ENCODE measurements at regions not wholly inside any gene's neighbourhood (a gene's known extent, or its start where the extent isn't known, plus 50 kb on each side); places are given as distances from the start of the nearest gene placed in this dataset.

GRCh38 chr4:155600244-155600643 is 66.4 kb upstream of the GUCY1A1 start:
- Histone ChIP-seq H3K9me3 (ENCODE audit: insufficient read depth, low read length) (no peaks in the 10 kb centered on the region), H3K4me2 (ENCODE audit: low read length) (no peak overlapping the region), H3K36me3 (replicated peaks; ENCODE audit: low read depth, low read length) (no peaks in the 10 kb centered on the region), H3K4me3 (ENCODE audit: low read length) (no peak overlapping the region), H3K27me3 (ENCODE audit: low read depth, low read length) (no peaks in the 10 kb centered on the region), H2AFZ (ENCODE audit: low read depth, low read length) (no peak overlapping the region), H3K4me1 (ENCODE audit: low read length) (peaks cover 7% of the 10 kb centered on the region; the same call in 1 of the 2 replicates), H3K9ac (ENCODE audit: low read length) (no peak overlapping the region), H4K20me1 (ENCODE audit: insufficient read depth, low read length) (no peaks in the 10 kb centered on the region), H3K79me2 (ENCODE audit: low read length) (no peaks in the 10 kb centered on the region), H3K27ac (ENCODE audit: low read length) (no peak overlapping the region)
- no peak for TF ChIP-seq CTCF (IDR thresholded peaks at IDR 0.05; ENCODE audit: low read depth, low read length)
- no peak for TF ChIP-seq EZH2phosphoT487 (IDR thresholded peaks at IDR 0.05; ENCODE audit: low read depth)

GRCh38 chr4:155599596-155599995 is 67.1 kb upstream of the GUCY1A1 start:
- Histone ChIP-seq H3K9me3 (ENCODE audit: insufficient read depth, low read length) (no peaks in the 10 kb centered on the region), H2AFZ (ENCODE audit: low read depth, low read length) (no peak overlapping the region), H4K20me1 (ENCODE audit: insufficient read depth, low read length) (no peaks in the 10 kb centered on the region), H3K4me3 (ENCODE audit: low read length) (no peak overlapping the region), H3K27ac (ENCODE audit: low read length) (no peak overlapping the region), H3K4me2 (ENCODE audit: low read length) (no peak overlapping the region), H3K79me2 (ENCODE audit: low read length) (no peaks in the 10 kb centered on the region), H3K27me3 (ENCODE audit: low read depth, low read length) (no peaks in the 10 kb centered on the region), H3K4me1 (ENCODE audit: low read length) (peaks cover 7% of the 10 kb centered on the region; the same call in 1 of the 2 replicates), H3K36me3 (replicated peaks; ENCODE audit: low read depth, low read length) (no peaks in the 10 kb centered on the region), H3K9ac (ENCODE audit: low read length) (no peak overlapping the region)
- TF ChIP-seq CTCF (IDR thresholded peaks at IDR 0.05; ENCODE audit: low read depth, low read length) = no peak
- no peak for TF ChIP-seq EZH2phosphoT487 (IDR thresholded peaks at IDR 0.05; ENCODE audit: low read depth)

GRCh38 chr4:155599085-155599484 is 67.6 kb upstream of the GUCY1A1 start:
- Histone ChIP-seq H3K36me3 (replicated peaks; ENCODE audit: low read depth, low read length) (no peaks in the 10 kb centered on the region), H2AFZ (ENCODE audit: low read depth, low read length) (no peak overlapping the region), H3K27me3 (ENCODE audit: low read depth, low read length) (no peaks in the 10 kb centered on the region), H3K4me1 (ENCODE audit: low read length) (peaks cover 7% of the 10 kb centered on the region; the same call in 1 of the 2 replicates), H3K4me2 (ENCODE audit: low read length) (no peak overlapping the region), H3K9me3 (ENCODE audit: insufficient read depth, low read length) (no peaks in the 10 kb centered on the region), H3K27ac (ENCODE audit: low read length) (no peak overlapping the region), H3K4me3 (ENCODE audit: low read length) (no peak overlapping the region), H3K9ac (ENCODE audit: low read length) (no peak overlapping the region), H4K20me1 (ENCODE audit: insufficient read depth, low read length) (no peaks in the 10 kb centered on the region), H3K79me2 (ENCODE audit: low read length) (no peaks in the 10 kb centered on the region)
- TF ChIP-seq CTCF (IDR thresholded peaks at IDR 0.05; ENCODE audit: low read depth, low read length) (no peak), EZH2phosphoT487 (IDR thresholded peaks at IDR 0.05; ENCODE audit: low read depth) (no peak)

- no peak overlapping the region for H2AFZ ChIP-seq (ENCODE audit: low read depth, low read length)
- no peak overlapping the region for H3K9ac ChIP-seq (ENCODE audit: low read length)
- H3K36me3 ChIP-seq (replicated peaks; ENCODE audit: low read depth, low read length) = no peaks in the 10 kb centered on the region
- no peak overlapping the region for H3K27ac ChIP-seq (ENCODE audit: low read length)
- no peaks in the 10 kb centered on the region for H3K27me3 ChIP-seq (ENCODE audit: low read depth, low read length)
- H3K9me3 ChIP-seq (ENCODE audit: insufficient read depth, low read length) = no peaks in the 10 kb centered on the region
- H3K4me1 ChIP-seq (ENCODE audit: low read length) = peaks cover 7% of the 10 kb centered on the region; the same call in 1 of the 2 replicates
- no peak overlapping the region for H3K4me2 ChIP-seq (ENCODE audit: low read length)
- no peaks in the 10 kb centered on the region for H4K20me1 ChIP-seq (ENCODE audit: insufficient read depth, low read length)
- TF ChIP-seq CTCF (IDR thresholded peaks at IDR 0.05; ENCODE audit: low read depth, low read length) (no peak), EZH2phosphoT487 (IDR thresholded peaks at IDR 0.05; ENCODE audit: low read depth) (no peak)
- no peaks in the 10 kb centered on the region for H3K79me2 ChIP-seq (ENCODE audit: low read length)
- no peak overlapping the region for H3K4me3 ChIP-seq (ENCODE audit: low read length)
These were observed 68.7 kb upstream of the GUCY1A1 start for GRCh38 chr4:155597933-155598451.
